ENCODE measurements at regions not wholly inside any gene's neighbourhood (a gene's known extent, or its start where the extent isn't known, plus 50 kb on each side); places are given as distances from the start of the nearest gene placed in this dataset.

GRCh38 chr5:44661851-44662250 lies 146.9 kb upstream of the MRPS30 start:
- H3K4me3 ChIP-seq (ENCODE audit: insufficient read length, low read depth) = no peak overlapping the region
- no peaks in the 10 kb centered on the region for H3K36me3 ChIP-seq (ENCODE audit: insufficient read depth, insufficient read length, low read length)
- no peaks in the 10 kb centered on the region for H3K4me1 ChIP-seq (ENCODE audit: insufficient read depth, insufficient read length)
- TF ChIP-seq SUZ12 (IDR thresholded peaks at IDR 0.05; ENCODE audit: extremely low read depth, insufficient read depth, insufficient read length) (no peak), ZNF274 (IDR thresholded peaks at IDR 0.05; ENCODE audit: low read depth, low read length) (no peak), YY1 (IDR thresholded peaks at IDR 0.05; ENCODE audit: insufficient read depth, insufficient read length) (no peak)
- no peak for DNase-seq (ENCODE audit: low read depth, low spot score)
- H3K9ac ChIP-seq (ENCODE audit: insufficient read length, low read depth) = no peak overlapping the region
- H3K9me3 ChIP-seq (ENCODE audit: insufficient read depth, low read length) = peaks cover 8% of the 10 kb centered on the region; the same call in 1 of the 2 replicates
- no peaks in the 10 kb centered on the region for H3K27me3 ChIP-seq (ENCODE audit: insufficient read depth, insufficient read length)

GRCh38 chr5:44660251-44660650 lies 148.5 kb upstream of the MRPS30 start:
- no peaks in the 10 kb centered on the region for H3K4me1 ChIP-seq (ENCODE audit: insufficient read depth, insufficient read length)
- peaks cover 22% of the 10 kb centered on the region for H3K9me3 ChIP-seq (ENCODE audit: insufficient read depth, low read length)
- no peak overlapping the region for H3K9ac ChIP-seq (ENCODE audit: insufficient read length, low read depth)
- H3K27me3 ChIP-seq (ENCODE audit: insufficient read depth, insufficient read length) = no peaks in the 10 kb centered on the region
- no peak overlapping the region for H3K4me3 ChIP-seq (ENCODE audit: insufficient read length, low read depth)
- DNase-seq (ENCODE audit: low read depth, low spot score) = no peak
- TF ChIP-seq YY1 (IDR thresholded peaks at IDR 0.05; ENCODE audit: insufficient read depth, insufficient read length) = no peak
- no peak for TF ChIP-seq ZNF274 (IDR thresholded peaks at IDR 0.05; ENCODE audit: low read depth, low read length)
- TF ChIP-seq SUZ12 (IDR thresholded peaks at IDR 0.05; ENCODE audit: extremely low read depth, insufficient read depth, insufficient read length) = no peak
- no peaks in the 10 kb centered on the region for H3K36me3 ChIP-seq (ENCODE audit: insufficient read depth, insufficient read length, low read length)

GRCh38 chr5:44659334-44659733 lies 149.4 kb upstream of the MRPS30 start:
- Histone ChIP-seq H3K4me1 (ENCODE audit: insufficient read depth, insufficient read length) (no peaks in the 10 kb centered on the region), H3K4me3 (ENCODE audit: insufficient read length, low read depth) (no peak overlapping the region), H3K36me3 (ENCODE audit: insufficient read depth, insufficient read length, low read length) (no peaks in the 10 kb centered on the region), H3K27me3 (ENCODE audit: insufficient read depth, insufficient read length) (no peaks in the 10 kb centered on the region), H3K9me3 (ENCODE audit: insufficient read depth, low read length) (peaks cover 27% of the 10 kb centered on the region), H3K9ac (ENCODE audit: insufficient read length, low read depth) (no peak overlapping the region)
- no peak for DNase-seq (ENCODE audit: low read depth, low spot score)
- no peak for TF ChIP-seq SUZ12 (IDR thresholded peaks at IDR 0.05; ENCODE audit: extremely low read depth, insufficient read depth, insufficient read length)
- no peak for TF ChIP-seq ZNF274 (IDR thresholded peaks at IDR 0.05; ENCODE audit: low read depth, low read length)
- no peak for TF ChIP-seq YY1 (IDR thresholded peaks at IDR 0.05; ENCODE audit: insufficient read depth, insufficient read length)

- no peaks in the 10 kb centered on the region for H3K36me3 ChIP-seq (ENCODE audit: insufficient read depth, insufficient read length, low read length)
- H3K4me1 ChIP-seq (ENCODE audit: insufficient read depth, insufficient read length) = no peaks in the 10 kb centered on the region
- H3K27me3 ChIP-seq (ENCODE audit: insufficient read depth, insufficient read length) = no peaks in the 10 kb centered on the region
- peaks cover 27% of the 10 kb centered on the region for H3K9me3 ChIP-seq (ENCODE audit: insufficient read depth, low read length)
- H3K4me3 ChIP-seq (ENCODE audit: insufficient read length, low read depth) = no peak overlapping the region
- H3K9ac ChIP-seq (ENCODE audit: insufficient read length, low read depth) = no peak overlapping the region
- DNase-seq (ENCODE audit: low read depth, low spot score) = no peak
- TF ChIP-seq YY1 (IDR thresholded peaks at IDR 0.05; ENCODE audit: insufficient read depth, insufficient read length) (no peak), ZNF274 (IDR thresholded peaks at IDR 0.05; ENCODE audit: low read depth, low read length) (no peak), SUZ12 (IDR thresholded peaks at IDR 0.05; ENCODE audit: extremely low read depth, insufficient read depth, insufficient read length) (no peak)
Observed at GRCh38 chr5:44652674-44653073, 156.1 kb upstream of the MRPS30 start.

- Histone ChIP-seq H3K9me3 (ENCODE audit: insufficient read depth, low read length) (no peaks in the 10 kb centered on the region; the same call in 1 of the 2 replicates), H3K9ac (ENCODE audit: insufficient read length, low read depth) (no peak overlapping the region), H3K27me3 (ENCODE audit: insufficient read depth, insufficient read length) (no peaks in the 10 kb centered on the region), H3K4me1 (ENCODE audit: insufficient read depth, insufficient read length) (no peaks in the 10 kb centered on the region), H3K36me3 (ENCODE audit: insufficient read depth, insufficient read length, low read length) (no peaks in the 10 kb centered on the region), H3K4me3 (ENCODE audit: insufficient read length, low read depth) (no peak overlapping the region)
- DNase-seq (ENCODE audit: low read depth, low spot score) = no peak
- TF ChIP-seq SUZ12 (IDR thresholded peaks at IDR 0.05; ENCODE audit: extremely low read depth, insufficient read depth, insufficient read length) (no peak), YY1 (IDR thresholded peaks at IDR 0.05; ENCODE audit: insufficient read depth, insufficient read length) (no peak), ZNF274 (IDR thresholded peaks at IDR 0.05; ENCODE audit: low read depth, low read length) (no peak)
Observed at GRCh38 chr5:44646016-44646415, 162.7 kb upstream of the MRPS30 start.

GRCh38 chr5:44645502-44645901 lies 163.2 kb upstream of the MRPS30 start:
- no peaks in the 10 kb centered on the region; the same call in 1 of the 2 replicates for H3K9me3 ChIP-seq (ENCODE audit: insufficient read depth, low read length)
- no peak for DNase-seq (ENCODE audit: low read depth, low spot score)
- no peak for TF ChIP-seq YY1 (IDR thresholded peaks at IDR 0.05; ENCODE audit: insufficient read depth, insufficient read length)
- no peak for TF ChIP-seq SUZ12 (IDR thresholded peaks at IDR 0.05; ENCODE audit: extremely low read depth, insufficient read depth, insufficient read length)
- no peak for TF ChIP-seq ZNF274 (IDR thresholded peaks at IDR 0.05; ENCODE audit: low read depth, low read length)
- H3K36me3 ChIP-seq (ENCODE audit: insufficient read depth, insufficient read length, low read length) = no peaks in the 10 kb centered on the region
- no peaks in the 10 kb centered on the region for H3K27me3 ChIP-seq (ENCODE audit: insufficient read depth, insufficient read length)
- no peak overlapping the region for H3K4me3 ChIP-seq (ENCODE audit: insufficient read length, low read depth)
- H3K9ac ChIP-seq (ENCODE audit: insufficient read length, low read depth) = no peak overlapping the region
- H3K4me1 ChIP-seq (ENCODE audit: insufficient read depth, insufficient read length) = no peaks in the 10 kb centered on the region

- H3K27me3 ChIP-seq (ENCODE audit: insufficient read depth, insufficient read length) = no peaks in the 10 kb centered on the region
- no peak overlapping the region for H3K9ac ChIP-seq (ENCODE audit: insufficient read length, low read depth)
- H3K4me1 ChIP-seq (ENCODE audit: insufficient read depth, insufficient read length) = no peaks in the 10 kb centered on the region
- H3K36me3 ChIP-seq (ENCODE audit: insufficient read depth, insufficient read length, low read length) = no peaks in the 10 kb centered on the region
- DNase-seq (ENCODE audit: low read depth, low spot score) = no peak
- TF ChIP-seq YY1 (IDR thresholded peaks at IDR 0.05; ENCODE audit: insufficient read depth, insufficient read length) = no peak
- no peak for TF ChIP-seq ZNF274 (IDR thresholded peaks at IDR 0.05; ENCODE audit: low read depth, low read length)
- no peak for TF ChIP-seq SUZ12 (IDR thresholded peaks at IDR 0.05; ENCODE audit: extremely low read depth, insufficient read depth, insufficient read length)
- H3K4me3 ChIP-seq (ENCODE audit: insufficient read length, low read depth) = no peak overlapping the region
- no peaks in the 10 kb centered on the region; the same call in 1 of the 2 replicates for H3K9me3 ChIP-seq (ENCODE audit: insufficient read depth, low read length)
Observed at GRCh38 chr5:44644628-44645027, 164.1 kb upstream of the MRPS30 start.
